Spinal cord (tissue), 9 donors: ENCODE measurements at regions not wholly inside any gene's neighbourhood (a gene's known extent, or its start where the extent isn't known, plus 50 kb on each side); places are given as distances from the start of the nearest gene placed in this dataset.
A peak's percentile ranks its signal among the peaks of the same experiment; 100 is the strongest.

Experiments
- DNase-seq, 6 donors: peaks; one replicate each; pipeline versions ENCODE4 v3.0.0 to v3.0.0-alpha.2; 2013 to 2015; ENCODE audit warnings: low spot score in 6 of 6, low read depth in 4 of 6
- H3K27ac ChIP-seq: one replicate; pipeline ENCODE4 v1.5.1; 2013; ENCODE audit warnings: low read depth, low read length, control low read depth
- H3K27me3 ChIP-seq: one replicate; pipeline ENCODE4 v1.6.1; 2013; ENCODE audit warnings: low read length; ENCODE audit not compliant: control insufficient read depth, insufficient read depth
- H3K36me3 ChIP-seq: one replicate; pipeline ENCODE4 v1.6.1; 2013; ENCODE audit warnings: low read length; ENCODE audit not compliant: control insufficient read depth, insufficient read depth
- H3K4me1 ChIP-seq: one replicate; pipeline ENCODE4 v1.6.1; 2013; ENCODE audit warnings: low read length; ENCODE audit not compliant: control insufficient read depth, insufficient read depth
- H3K4me3 ChIP-seq: one replicate; pipeline ENCODE4 v1.5.1; 2013; ENCODE audit warnings: low read depth, low read length, control low read depth
- H3K9me3 ChIP-seq: one replicate; pipeline ENCODE4 v1.6.1; 2013; ENCODE audit warnings: low read length; ENCODE audit not compliant: control insufficient read depth, insufficient read depth
- WGBS: methylation state at CpG from one replicate; pipeline ENCODE4 v1.1.5; 2013; ENCODE audit warnings: missing lambda C conversion rate; ENCODE audit not compliant: insufficient coverage; 5-methylcytosine and 5-hydroxymethylcytosine counted together
- donor health status: healthy.

- no peak overlapping the region for H3K4me3 ChIP-seq
- H3K27me3 ChIP-seq = peaks cover 16% of the 10 kb centered on the region
- peak in 1 of 6 donors; percentile 69 for DNase-seq
- H3K36me3 ChIP-seq = no peaks in the 10 kb centered on the region
- 39% methylated on average over 14 of the region's 18 CpGs for WGBS
- H3K4me1 ChIP-seq = peaks cover 12% of the 10 kb centered on the region
- H3K9me3 ChIP-seq = no peaks in the 10 kb centered on the region
- no peak overlapping the region for H3K27ac ChIP-seq
Measured at GRCh38 chrX:39877905-39878304, 219.9 kb downstream of the BCOR start.

DNA sequence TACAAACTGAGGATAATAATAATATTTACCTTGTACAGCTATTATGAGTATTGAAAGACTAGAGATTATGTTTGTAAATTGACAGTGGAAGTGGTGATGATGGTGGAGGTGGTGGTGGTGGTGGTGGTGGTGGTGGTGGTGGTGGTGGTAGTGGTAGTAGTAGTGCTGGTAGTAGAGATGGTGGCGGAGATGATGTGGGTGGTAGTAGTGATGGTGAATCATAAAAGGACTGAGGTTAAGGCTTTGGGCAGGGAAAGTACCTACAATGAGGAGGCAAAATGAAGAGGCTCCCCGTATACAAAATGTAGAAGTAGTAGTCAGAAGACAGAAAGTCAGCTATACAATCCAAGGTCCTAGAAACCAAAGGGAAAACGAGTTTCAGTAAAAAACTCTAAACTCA lies 214.1 kb downstream of the BCOR start:
- Histone ChIP-seq H3K4me3 (no peak overlapping the region), H3K36me3 (no peaks in the 10 kb centered on the region), H3K27me3 (peaks cover 2% of the 10 kb centered on the region), H3K27ac (no peak overlapping the region), H3K4me1 (peaks cover 8% of the 10 kb centered on the region), H3K9me3 (no peaks in the 10 kb centered on the region)
- DNase-seq = no peak
- no CpG with 5 or more reads among the region's 3 CpGs for WGBS

DNA sequence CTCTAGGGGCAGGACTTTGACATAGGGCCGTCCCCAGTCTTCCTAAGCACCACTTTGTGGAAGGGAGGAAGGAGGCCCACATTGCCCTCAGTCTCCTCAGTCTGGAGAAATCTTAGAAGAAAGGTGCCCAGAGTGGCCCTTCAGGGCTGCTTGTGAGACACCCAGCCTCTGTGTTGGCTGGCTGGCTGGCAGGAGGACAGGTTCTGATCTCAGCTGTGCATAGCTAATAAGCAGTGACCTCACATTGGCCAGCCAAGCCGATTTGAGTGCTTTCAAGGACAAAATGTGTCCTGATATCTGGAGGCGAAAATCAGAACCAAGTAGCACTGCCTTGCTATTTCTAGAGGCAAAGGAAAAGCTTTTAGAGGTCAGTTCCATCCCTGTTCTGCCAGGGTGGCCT lies 211.5 kb downstream of the BCOR start:
- no peak for DNase-seq
- Histone ChIP-seq H3K27me3 (peaks cover 2% of the 10 kb centered on the region), H3K9me3 (no peaks in the 10 kb centered on the region), H3K4me3 (no peak overlapping the region), H3K4me1 (no peaks in the 10 kb centered on the region), H3K36me3 (no peaks in the 10 kb centered on the region), H3K27ac (no peak overlapping the region)
- WGBS = 61% methylated on average over 3 of the region's 3 CpGs

DNA sequence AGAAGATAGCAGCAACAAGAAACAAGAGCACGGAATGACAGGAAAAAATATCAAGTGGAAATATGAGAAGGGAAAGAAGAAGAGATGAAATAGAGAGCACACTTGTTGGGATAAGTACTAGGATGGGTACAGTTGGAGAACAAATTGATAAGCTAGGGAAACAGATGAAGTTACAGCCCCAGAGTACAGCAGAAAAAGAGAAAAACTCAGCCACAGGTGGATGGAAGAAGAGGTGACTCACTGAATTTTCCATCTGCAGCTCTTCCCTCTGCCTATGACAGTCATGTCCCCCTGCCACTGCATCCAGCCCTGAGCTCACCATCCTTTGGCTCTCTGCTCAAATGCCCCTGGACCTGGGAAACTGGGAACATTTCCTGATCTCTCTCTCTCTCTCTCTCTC lies 209.0 kb downstream of the BCOR start:
- Histone ChIP-seq H3K9me3 (no peaks in the 10 kb centered on the region), H3K27me3 (no peaks in the 10 kb centered on the region), H3K4me1 (no peaks in the 10 kb centered on the region), H3K4me3 (no peak overlapping the region), H3K36me3 (no peaks in the 10 kb centered on the region), H3K27ac (no peak overlapping the region)
- WGBS = 77% methylated on average over 1 of the region's 1 CpG
- DNase-seq = no peak

DNA sequence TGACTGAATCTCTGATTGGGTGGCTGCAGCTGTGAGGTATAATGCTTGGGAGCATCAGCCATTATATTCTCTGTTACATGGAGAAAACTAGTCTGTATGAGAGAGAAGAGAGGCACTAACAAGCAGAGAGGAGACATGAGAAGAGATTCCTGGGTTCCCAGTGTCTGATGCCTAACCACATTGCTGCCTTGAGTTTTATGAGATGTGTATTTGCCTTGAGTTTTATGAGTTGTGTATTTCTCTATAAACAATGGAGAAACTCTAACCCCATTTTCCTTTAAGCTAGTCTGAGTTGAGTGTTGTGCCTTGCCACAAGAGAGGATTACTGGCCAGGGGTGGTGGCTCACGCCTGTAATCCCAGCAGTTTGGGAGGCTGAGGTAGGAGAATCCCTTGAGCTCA lies 208.1 kb downstream of the BCOR start:
- DNase-seq = no peak
- Histone ChIP-seq H3K36me3 (no peaks in the 10 kb centered on the region), H3K9me3 (no peaks in the 10 kb centered on the region), H3K4me1 (no peaks in the 10 kb centered on the region), H3K4me3 (no peak overlapping the region), H3K27me3 (peaks cover 2% of the 10 kb centered on the region), H3K27ac (no peak overlapping the region)
- 70% methylated on average over 1 of the region's 1 CpG for WGBS

GRCh38 chrX:39890807-39891206 lies 207.0 kb downstream of the BCOR start:
- Histone ChIP-seq H3K27me3 (peaks cover 2% of the 10 kb centered on the region), H3K27ac (no peak overlapping the region), H3K4me1 (peaks cover 9% of the 10 kb centered on the region), H3K36me3 (no peaks in the 10 kb centered on the region), H3K4me3 (no peak overlapping the region), H3K9me3 (no peaks in the 10 kb centered on the region)
- no peak for DNase-seq
- WGBS = 71% methylated on average over 6 of the region's 8 CpGs

GRCh38 chrX:39891781-39892180 lies 206.0 kb downstream of the BCOR start:
- 54% methylated on average over 3 of the region's 3 CpGs for WGBS
- no peak for DNase-seq
- Histone ChIP-seq H3K4me1 (peaks cover 15% of the 10 kb centered on the region), H3K27ac (no peak overlapping the region), H3K27me3 (peaks cover 2% of the 10 kb centered on the region), H3K4me3 (no peak overlapping the region), H3K36me3 (no peaks in the 10 kb centered on the region), H3K9me3 (no peaks in the 10 kb centered on the region)

GRCh38 chrX:39893417-39894338 lies 204.1 kb downstream of the BCOR start:
- H3K27ac ChIP-seq = no peak overlapping the region
- 81% methylated on average over 3 of the region's 12 CpGs for WGBS

DNA sequence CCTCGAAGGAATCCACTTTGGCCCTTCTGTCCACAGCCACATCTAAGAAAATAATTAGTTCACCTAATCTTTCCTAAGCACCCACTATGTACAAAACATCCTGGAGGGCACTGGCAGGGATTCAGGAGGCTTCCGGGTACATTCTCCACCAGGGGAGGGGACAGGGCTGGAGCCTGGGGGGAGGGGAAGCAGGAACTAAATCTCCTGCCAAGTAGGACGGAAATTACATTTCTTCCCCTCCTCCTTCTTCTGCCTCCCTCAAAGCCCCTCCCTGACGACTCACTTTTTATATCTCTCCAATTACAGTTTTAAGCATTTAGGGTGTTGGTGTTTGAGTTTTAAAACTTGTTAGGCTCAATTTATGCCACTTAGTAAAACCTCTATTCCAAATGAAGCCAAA lies 203.1 kb downstream of the BCOR start:
- H3K27ac ChIP-seq = no peak overlapping the region
- H3K4me3 ChIP-seq = no peak overlapping the region
- 80% methylated on average over 1 of the region's 4 CpGs for WGBS
- H3K36me3 ChIP-seq = no peaks in the 10 kb centered on the region
- DNase-seq = no peak
- peaks cover 27% of the 10 kb centered on the region for H3K4me1 ChIP-seq
- H3K27me3 ChIP-seq = peaks cover 10% of the 10 kb centered on the region
- H3K9me3 ChIP-seq = no peaks in the 10 kb centered on the region

More at GRCh38 chrX:39893417-39894338, 204.1 kb downstream of the BCOR start:
- Histone ChIP-seq H3K4me1 (peaks cover 27% of the 10 kb centered on the region), H3K36me3 (no peaks in the 10 kb centered on the region), H3K4me3 (no peak overlapping the region), H3K9me3 (no peaks in the 10 kb centered on the region), H3K27me3 (peaks cover 9% of the 10 kb centered on the region)
- no peak for DNase-seq
